SH-SY5Y (cell line): ENCODE measurements at regions not wholly inside any gene's neighbourhood (a gene's known extent, or its start where the extent isn't known, plus 50 kb on each side); places are given as distances from the start of the nearest gene placed in this dataset.

ENCODE experiments used
- GATA2 ChIP-seq: IDR thresholded peaks from 2 replicates; pipeline ENCODE4 v1.6.1; 2011; ENCODE audit warnings: mild to moderate bottlenecking, low read depth, low read length
- GATA3 ChIP-seq: IDR thresholded peaks from 2 replicates; pipeline ENCODE4 v1.6.1; 2011; ENCODE audit warnings: low read depth, mild to moderate bottlenecking, low read length, moderate library complexity

- TF ChIP-seq GATA2 (no peak), GATA3 (no peak)
Measured at GRCh38 chr3:102161384-102162006, 273.3 kb upstream of the ZPLD1 start.
